ENCODE measurements at regions not wholly inside any gene's neighbourhood (a gene's known extent, or its start where the extent isn't known, plus 50 kb on each side); places are given as distances from the start of the nearest gene placed in this dataset.

GRCh38 chr7:118372530-118372929 lies 148.0 kb downstream of the ANKRD7 start:
- Histone ChIP-seq H2AFZ (ENCODE audit: control insufficient read depth, low read depth, low read length) (no peak overlapping the region), H3K79me2 (ENCODE audit: control insufficient read depth, insufficient read depth, low read length) (no peaks in the 10 kb centered on the region), H4K20me1 (ENCODE audit: control insufficient read depth, insufficient read depth) (no peaks in the 10 kb centered on the region), H3K4me1 (ENCODE audit: control insufficient read depth, insufficient read depth, low read length) (no peaks in the 10 kb centered on the region), H3K4me2 (ENCODE audit: control insufficient read depth, insufficient read depth) (no peak overlapping the region), H3K9me3 (replicated peaks; ENCODE audit: control insufficient read depth, insufficient read depth, low read length) (no peaks in the 10 kb centered on the region), H3K9ac (ENCODE audit: control insufficient read depth, insufficient read depth, low read length) (no peak overlapping the region), H3K27ac (ENCODE audit: control insufficient read depth, insufficient read depth) (no peak overlapping the region), H3K36me3 (ENCODE audit: control insufficient read depth in 2 of 2, insufficient read depth in 2 of 2, low read length in 1 of 2) (no peaks in the 10 kb centered on the region), H3K27me3 (replicated peaks in 1 of 2; ENCODE audit: control insufficient read depth in 2 of 2, insufficient read depth in 2 of 2, low read length in 1 of 2) (no peaks in the 10 kb centered on the region), H3K4me3 (no peak overlapping the region)
- ChIA-PET SMC1A (ENCODE audit: uncharacterized antibody, unreplicated experiment) (interaction anchor here (1.1 to 2.1 kb wide), 3 partner anchors 8 to 22 kb away, joined by 3 to 5 read pairs (median 5); no protein-coding TSS in a partner anchor), RAD21 (ENCODE audit: unreplicated experiment) (no interaction called here), CTCF (interaction anchor here (0.7 to 1.0 kb wide), 2 partner anchors 19 to 91 kb away, joined by 3 to 5 read pairs; no protein-coding TSS in a partner anchor), POLR2A (no interaction called here)
- TF ChIP-seq CTCF (IDR thresholded peaks at IDR 0.05 in 2 of 3, conservative IDR thresholded peaks at IDR 0.05 in 1 of 3; ENCODE audit: control insufficient read depth in 2 of 3, extremely low read depth in 1 of 3, insufficient read depth in 1 of 3, low read depth in 3 of 3, low read length in 3 of 3) (no peak), RUNX3 (IDR thresholded peaks at IDR 0.05; ENCODE audit: low read length) (peak; percentile 13; the same call in 1 of the 2 replicates)
- ATAC-seq (peak; percentile 53), DNase-seq (ENCODE audit: low read depth, low spot score) (no peak), FAIRE-seq (no peak)
- 55% methylated on average over 1 of the region's 1 CpG for WGBS (ENCODE audit: insufficient coverage, insufficient replicate concordance, low lambda C conversion rate, missing lambda C conversion rate)
- intact Hi-C loops (cut with micrococcal nuclease; ENCODE audit: unreplicated experiment) (no loop called here), in situ Hi-C loops (cut with MboI) (loop anchor here (25.0 kb wide), 1 partner anchor 815 kb away; no protein-coding TSS in a partner anchor)
- no TSS peak for BruUV-seq (replicated peaks)

GRCh38 chr7:118389629-118390028 lies 165.1 kb downstream of the ANKRD7 start:
- POLR2A ChIA-PET, result no interaction called here
- ATAC-seq (no peak), DNase-seq (ENCODE audit: low read depth, low spot score) (no peak), FAIRE-seq (no peak)
- Histone ChIP-seq H3K79me2 (ENCODE audit: control insufficient read depth, insufficient read depth, low read length) (no peaks in the 10 kb centered on the region), H3K4me3 (no peak overlapping the region), H3K4me2 (ENCODE audit: control insufficient read depth, insufficient read depth) (no peak overlapping the region), H3K27me3 (replicated peaks in 1 of 2; ENCODE audit: control insufficient read depth in 2 of 2, insufficient read depth in 2 of 2, low read length in 1 of 2) (no peaks in the 10 kb centered on the region), H3K27ac (ENCODE audit: control insufficient read depth, insufficient read depth) (no peak overlapping the region), H3K9ac (ENCODE audit: control insufficient read depth, insufficient read depth, low read length) (no peak overlapping the region), H3K4me1 (ENCODE audit: control insufficient read depth, insufficient read depth, low read length) (no peaks in the 10 kb centered on the region), H4K20me1 (ENCODE audit: control insufficient read depth, insufficient read depth) (no peaks in the 10 kb centered on the region), H3K36me3 (ENCODE audit: control insufficient read depth in 2 of 2, insufficient read depth in 2 of 2, low read length in 1 of 2) (no peaks in the 10 kb centered on the region), H3K9me3 (replicated peaks; ENCODE audit: control insufficient read depth, insufficient read depth, low read length) (no peaks in the 10 kb centered on the region), H2AFZ (ENCODE audit: control insufficient read depth, low read depth, low read length) (no peak overlapping the region)
- WGBS (ENCODE audit: insufficient coverage, insufficient replicate concordance, low lambda C conversion rate, missing lambda C conversion rate), result 0% methylated on average over 3 of the region's 3 CpGs
- SMC1A ChIA-PET (ENCODE audit: uncharacterized antibody, unreplicated experiment), result no interaction called here
- no peak for TF ChIP-seq SREBF2 (IDR thresholded peaks at IDR 0.05; ENCODE audit: low read length)
- no peak for TF ChIP-seq CEBPZ (IDR thresholded peaks at IDR 0.05; ENCODE audit: low read depth, low read length)
- no peak for TF ChIP-seq ZNF207 (IDR thresholded peaks at IDR 0.05; ENCODE audit: borderline replicate concordance)
- TF ChIP-seq MEF2B (IDR thresholded peaks at IDR 0.05; ENCODE audit: partially characterized antibody, poor library complexity, severe bottlenecking), result no peak
- TF ChIP-seq SUZ12 (IDR thresholded peaks at IDR 0.05; ENCODE audit: unreplicated experiment), result no peak
- TF ChIP-seq BACH1 (IDR thresholded peaks at IDR 0.05; ENCODE audit: borderline replicate concordance), result no peak
- no peak for TF ChIP-seq SIX5 (IDR thresholded peaks at IDR 0.05; ENCODE audit: low read depth, low read length, severe bottlenecking)
- no peak for TF ChIP-seq CREM (IDR thresholded peaks at IDR 0.05; ENCODE audit: low read depth)
- no peak for TF ChIP-seq DPF2 (IDR thresholded peaks at IDR 0.05)
- no peak for TF ChIP-seq HSF1 (IDR thresholded peaks at IDR 0.05; ENCODE audit: low read depth, low read length)
- RAD21 ChIA-PET (ENCODE audit: unreplicated experiment), result no interaction called here
- in situ Hi-C loops (cut with MboI) (no loop called here), intact Hi-C loops (cut with micrococcal nuclease; ENCODE audit: unreplicated experiment) (no loop called here)
- CTCF ChIA-PET, result no interaction called here
- no TSS peak for BruUV-seq (replicated peaks)
